Renal pelvis (tissue), 1 donor: ENCODE measurements at regions not wholly inside any gene's neighbourhood (a gene's known extent, or its start where the extent isn't known, plus 50 kb on each side); places are given as distances from the start of the nearest gene placed in this dataset.

Source experiments
- DNase-seq: peaks from one replicate; pipeline ENCODE4 v3.0.0-alpha.2; 2013

GRCh38 chr3:34183114-34183513 lies 384.7 kb downstream of the PDCD6IP start:
- DNase-seq: no peak

GRCh38 chr3:34183611-34184340 lies 385.3 kb downstream of the PDCD6IP start:
- peak; percentile 39 for DNase-seq

DNA sequence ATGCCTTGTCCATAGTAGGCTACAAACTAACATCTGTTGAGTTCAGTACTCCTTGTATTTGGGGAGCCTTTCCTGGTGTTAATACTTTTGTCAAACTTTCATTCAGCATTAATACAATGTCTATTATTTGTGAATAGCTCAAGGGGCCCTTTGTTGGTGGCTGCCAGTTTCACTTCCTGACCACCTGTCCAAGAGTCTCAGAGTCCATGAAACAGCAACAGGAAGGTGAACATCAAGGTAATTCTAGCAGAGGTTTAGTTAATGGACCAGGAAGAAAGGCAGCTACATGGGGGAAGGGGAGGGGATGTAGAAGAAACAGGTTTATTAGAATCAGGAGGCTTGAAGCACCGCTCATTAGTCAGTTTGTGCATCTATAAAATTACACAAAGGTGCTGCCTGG lies 386.9 kb downstream of the PDCD6IP start:
- no peak for DNase-seq

DNA sequence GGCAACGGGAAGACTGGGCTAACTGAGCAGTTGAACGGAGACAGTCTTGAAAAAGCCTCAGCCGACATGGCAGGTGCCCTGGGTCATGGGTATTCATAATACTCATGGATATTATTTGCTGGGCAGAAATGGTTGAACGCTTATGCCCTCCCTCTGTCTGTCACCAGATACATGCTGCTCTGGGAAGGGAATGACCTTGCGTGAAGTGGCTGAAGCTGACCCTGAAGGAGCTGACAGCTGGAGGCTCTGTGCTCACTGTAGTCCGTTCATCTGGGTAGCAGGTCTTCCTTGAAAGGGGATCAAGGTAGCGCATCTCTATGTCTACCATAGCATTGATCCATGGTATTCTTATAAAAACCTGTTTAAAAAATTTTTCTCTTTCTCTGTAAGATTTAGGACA lies 390.7 kb downstream of the PDCD6IP start:
- DNase-seq: no peak

DNA sequence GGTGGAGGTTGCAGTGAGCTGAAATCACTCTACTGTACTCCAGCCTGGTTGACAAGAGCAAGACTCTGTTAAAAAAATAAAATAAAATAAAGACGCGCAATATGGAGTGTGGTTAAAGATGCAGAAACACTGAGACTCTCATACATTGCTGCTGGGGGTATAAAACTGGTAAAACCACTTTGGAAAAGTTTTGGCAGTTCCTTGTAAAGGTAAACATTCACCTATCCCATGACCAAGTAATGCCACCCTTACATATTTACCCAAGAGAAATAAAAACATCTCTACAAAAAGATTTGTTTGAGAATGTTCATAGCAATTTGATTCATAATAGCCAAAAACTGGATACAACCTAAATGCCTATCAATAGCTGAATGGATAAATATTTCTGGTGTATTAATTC lies 398.5 kb downstream of the PDCD6IP start:
- DNase-seq: no peak

- DNase-seq: no peak
These were observed 399.9 kb downstream of the PDCD6IP start for GRCh38 chr3:34198309-34198708.

- DNase-seq: no peak
These were observed 402.1 kb downstream of the PDCD6IP start for GRCh38 chr3:34200576-34200975.

- no peak for DNase-seq
These were observed 404.5 kb downstream of the PDCD6IP start for GRCh38 chr3:34202975-34203374.

DNA sequence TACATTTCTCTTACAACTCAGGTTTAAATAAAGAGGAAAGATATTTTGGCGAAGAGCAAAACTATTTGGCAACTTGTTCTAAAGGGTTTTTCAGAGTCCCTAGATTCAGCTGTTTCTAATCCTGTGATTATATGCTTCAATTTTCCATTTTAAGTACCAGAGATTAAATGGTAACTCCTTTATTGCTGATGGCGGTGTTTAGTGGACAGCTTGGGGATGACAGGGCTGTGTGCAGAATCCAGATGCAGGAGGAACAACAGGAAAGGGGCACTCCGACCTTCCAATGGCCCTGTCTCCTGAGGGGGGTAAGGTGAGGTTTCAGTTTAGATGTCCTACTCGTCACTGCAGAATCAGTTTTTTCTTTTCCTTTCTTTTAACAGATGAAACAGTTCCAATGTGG lies 405.0 kb downstream of the PDCD6IP start:
- DNase-seq: no peak

DNA sequence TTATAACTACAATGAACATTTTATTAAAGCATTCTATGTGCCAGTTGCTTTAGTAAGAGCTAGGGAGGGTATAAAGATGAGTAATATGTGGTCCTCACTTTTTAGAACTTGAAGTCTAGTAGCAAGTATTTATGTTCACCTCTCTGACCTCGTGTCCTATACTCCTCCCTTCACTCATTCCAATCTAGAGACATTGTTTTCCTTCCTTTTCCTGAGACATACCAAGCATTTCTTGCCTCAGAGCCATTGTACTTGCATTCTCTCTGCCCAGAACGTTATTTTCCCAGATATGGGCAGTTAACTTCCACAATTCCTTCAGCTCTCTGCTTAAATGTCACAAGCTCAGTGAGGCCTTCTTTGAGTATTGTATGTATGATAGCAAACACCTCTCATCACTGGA lies 408.6 kb downstream of the PDCD6IP start:
- DNase-seq: peak; percentile 53

DNA sequence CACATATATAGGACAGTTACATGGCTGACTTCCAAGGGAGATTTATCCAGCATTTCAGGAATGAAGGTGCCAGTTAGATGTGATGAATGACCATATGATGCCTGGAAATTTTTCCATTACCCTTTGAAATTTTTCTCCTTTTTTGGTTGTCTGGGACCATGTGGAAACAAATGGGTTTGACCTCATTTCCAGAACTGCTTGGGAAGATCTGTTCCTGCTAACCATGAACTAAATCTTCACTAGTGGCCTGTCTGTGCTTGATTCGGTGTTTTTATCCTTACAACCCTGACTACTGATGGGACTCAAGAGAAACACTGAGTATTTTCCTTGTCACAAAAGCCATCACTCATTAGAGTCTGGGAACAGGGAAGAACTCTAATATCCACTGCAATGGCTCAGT lies 409.4 kb downstream of the PDCD6IP start:
- DNase-seq: no peak

GRCh38 chr3:34212175-34212574 lies 413.7 kb downstream of the PDCD6IP start:
- no peak for DNase-seq

DNA sequence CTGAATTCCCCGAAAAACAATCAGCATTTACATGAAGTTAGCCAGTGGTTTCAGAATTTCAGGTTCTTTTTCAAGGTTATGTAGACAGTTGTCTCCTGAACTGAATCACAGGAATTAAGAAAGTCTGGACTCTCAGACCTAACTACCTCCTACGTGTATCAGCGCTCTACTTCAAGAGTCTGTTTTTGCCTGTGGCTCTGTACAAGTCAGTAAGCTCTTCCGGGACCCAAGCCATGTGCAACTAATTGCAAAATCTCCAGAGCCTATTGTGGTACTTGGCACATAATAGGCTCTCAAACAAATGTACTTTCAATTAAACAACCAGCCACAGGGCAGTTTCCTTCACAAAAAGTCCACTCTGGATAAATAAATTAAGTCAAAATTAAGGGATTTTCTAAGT lies 414.2 kb downstream of the PDCD6IP start:
- DNase-seq: no peak

GRCh38 chr3:34213478-34213877 lies 415.0 kb downstream of the PDCD6IP start:
- DNase-seq: no peak

GRCh38 chr3:34216711-34217335 lies 418.4 kb downstream of the PDCD6IP start:
- DNase-seq: no peak

- no peak for DNase-seq
These were observed 420.4 kb downstream of the PDCD6IP start for GRCh38 chr3:34218706-34219385.

DNA sequence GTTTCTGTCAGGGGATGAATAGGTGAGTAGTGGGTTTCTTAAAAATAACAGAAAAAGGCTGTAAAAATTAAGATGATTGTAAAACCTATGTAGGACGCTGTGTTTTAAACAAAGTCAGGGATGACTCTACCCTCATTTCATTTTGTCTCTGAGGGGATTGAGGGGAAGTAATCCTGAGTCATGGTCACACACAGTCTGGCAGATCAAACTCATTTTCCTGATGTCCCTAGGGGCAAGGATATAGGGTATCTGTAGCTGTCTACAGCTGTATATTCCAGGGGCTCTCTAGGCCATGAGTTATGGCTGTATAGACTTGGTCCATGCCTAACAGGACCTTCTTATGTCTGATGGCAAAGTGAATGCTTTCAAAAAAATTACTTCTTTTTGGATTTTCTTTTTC lies 421.1 kb downstream of the PDCD6IP start:
- DNase-seq: no peak

DNA sequence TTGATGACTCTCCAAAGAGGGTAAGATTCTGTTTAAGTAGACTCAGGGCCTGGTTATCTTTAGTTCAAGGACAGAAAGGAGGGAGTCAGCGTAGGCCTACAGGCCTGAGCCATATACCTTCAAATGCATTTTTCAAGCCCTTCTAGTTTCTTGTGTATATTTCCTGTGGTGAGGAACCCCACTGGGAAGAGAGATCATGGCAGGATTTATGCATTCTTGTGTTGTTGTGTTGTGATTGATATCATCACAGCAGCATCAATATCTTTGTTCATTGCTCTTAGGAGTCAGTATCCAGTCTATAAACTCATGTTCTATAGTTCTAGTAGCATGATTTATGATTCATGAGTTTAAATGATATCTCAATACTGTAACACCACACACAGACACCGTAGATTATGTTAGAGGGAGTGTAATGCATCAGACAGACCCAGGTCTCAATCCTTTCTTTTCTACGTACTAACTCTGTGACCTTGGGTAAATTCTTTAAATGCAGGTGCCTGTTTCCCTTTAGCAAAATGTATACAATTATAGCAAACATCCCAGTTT lies 427.5 kb downstream of the PDCD6IP start:
- no peak for DNase-seq

GRCh38 chr3:34229876-34230275 lies 431.4 kb downstream of the PDCD6IP start:
- no peak for DNase-seq

GRCh38 chr3:34235096-34235495 lies 436.7 kb downstream of the PDCD6IP start:
- no peak for DNase-seq

DNA sequence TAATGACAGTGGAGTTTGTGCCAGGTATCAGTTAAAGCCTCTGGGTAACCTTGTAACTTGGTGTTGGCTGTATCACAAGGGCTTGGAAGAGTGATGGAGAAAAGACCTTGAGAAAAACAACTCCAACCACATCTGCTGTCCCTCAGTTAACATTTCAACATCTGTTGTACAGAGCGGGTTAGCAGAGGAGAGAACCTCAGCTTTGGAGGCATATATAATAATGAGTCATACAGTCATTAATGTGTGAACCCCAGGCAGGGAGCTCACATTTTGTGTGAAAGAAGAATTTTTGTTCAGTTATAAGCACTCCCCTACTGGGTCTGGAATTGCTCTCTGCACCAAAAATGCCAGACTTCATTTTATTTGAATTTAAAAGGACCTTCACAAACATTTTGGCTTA lies 439.5 kb downstream of the PDCD6IP start:
- no peak for DNase-seq

GRCh38 chr3:34238407-34238806 lies 440.0 kb downstream of the PDCD6IP start:
- no peak for DNase-seq

DNA sequence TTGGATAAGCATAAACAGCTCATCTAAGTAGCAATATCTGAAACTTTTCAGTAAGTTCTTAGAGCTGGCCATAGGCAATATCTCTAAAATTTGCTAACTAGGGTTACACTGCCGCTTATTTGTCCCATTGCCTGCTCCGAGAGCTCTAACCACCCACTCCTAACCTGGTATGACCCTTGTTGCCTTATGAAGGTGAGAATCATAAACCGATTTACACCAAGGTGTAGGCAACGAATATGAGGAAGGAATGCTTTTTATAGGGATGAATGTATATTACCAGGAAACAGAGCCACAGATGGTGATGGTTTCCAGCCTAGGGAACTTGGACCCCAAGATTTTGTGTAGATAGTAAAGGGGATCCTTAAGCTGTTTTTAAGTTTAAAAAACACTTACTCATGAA lies 440.9 kb downstream of the PDCD6IP start:
- no peak for DNase-seq
